GM12874 (cell line): ENCODE measurements at regions not wholly inside any gene's neighbourhood (a gene's known extent, or its start where the extent isn't known, plus 50 kb on each side); places are given as distances from the start of the nearest gene placed in this dataset.

Source experiments
- TF ChIP-seq, protein P1 (sequence below): IDR thresholded peaks from 2 replicates; pipeline ENCODE4 v1.5.1; 2011; ENCODE audit warnings: low read depth, mild to moderate bottlenecking, control low read depth, low read length, moderate library complexity; ENCODE audit not compliant: insufficient read depth

DNA sequence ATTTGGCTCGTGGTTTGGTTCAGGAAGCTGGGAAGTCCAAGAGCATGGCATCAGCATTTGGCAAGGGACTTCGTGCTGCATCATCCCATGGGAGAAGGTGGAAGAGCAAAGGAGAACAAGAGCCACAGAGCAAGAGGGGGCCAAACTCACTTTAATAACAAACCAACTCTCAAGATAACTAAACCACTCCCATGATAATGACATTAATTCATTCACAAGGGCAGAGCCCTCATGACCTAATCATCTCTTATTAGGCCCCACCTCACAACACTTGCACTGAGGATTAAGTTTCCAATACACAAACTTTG lies 113.4 kb upstream of the ATXN3L start:
- TF ChIP-seq, protein P1, sequence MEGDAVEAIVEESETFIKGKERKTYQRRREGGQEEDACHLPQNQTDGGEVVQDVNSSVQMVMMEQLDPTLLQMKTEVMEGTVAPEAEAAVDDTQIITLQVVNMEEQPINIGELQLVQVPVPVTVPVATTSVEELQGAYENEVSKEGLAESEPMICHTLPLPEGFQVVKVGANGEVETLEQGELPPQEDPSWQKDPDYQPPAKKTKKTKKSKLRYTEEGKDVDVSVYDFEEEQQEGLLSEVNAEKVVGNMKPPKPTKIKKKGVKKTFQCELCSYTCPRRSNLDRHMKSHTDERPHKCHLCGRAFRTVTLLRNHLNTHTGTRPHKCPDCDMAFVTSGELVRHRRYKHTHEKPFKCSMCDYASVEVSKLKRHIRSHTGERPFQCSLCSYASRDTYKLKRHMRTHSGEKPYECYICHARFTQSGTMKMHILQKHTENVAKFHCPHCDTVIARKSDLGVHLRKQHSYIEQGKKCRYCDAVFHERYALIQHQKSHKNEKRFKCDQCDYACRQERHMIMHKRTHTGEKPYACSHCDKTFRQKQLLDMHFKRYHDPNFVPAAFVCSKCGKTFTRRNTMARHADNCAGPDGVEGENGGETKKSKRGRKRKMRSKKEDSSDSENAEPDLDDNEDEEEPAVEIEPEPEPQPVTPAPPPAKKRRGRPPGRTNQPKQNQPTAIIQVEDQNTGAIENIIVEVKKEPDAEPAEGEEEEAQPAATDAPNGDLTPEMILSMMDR = no peak

DNA sequence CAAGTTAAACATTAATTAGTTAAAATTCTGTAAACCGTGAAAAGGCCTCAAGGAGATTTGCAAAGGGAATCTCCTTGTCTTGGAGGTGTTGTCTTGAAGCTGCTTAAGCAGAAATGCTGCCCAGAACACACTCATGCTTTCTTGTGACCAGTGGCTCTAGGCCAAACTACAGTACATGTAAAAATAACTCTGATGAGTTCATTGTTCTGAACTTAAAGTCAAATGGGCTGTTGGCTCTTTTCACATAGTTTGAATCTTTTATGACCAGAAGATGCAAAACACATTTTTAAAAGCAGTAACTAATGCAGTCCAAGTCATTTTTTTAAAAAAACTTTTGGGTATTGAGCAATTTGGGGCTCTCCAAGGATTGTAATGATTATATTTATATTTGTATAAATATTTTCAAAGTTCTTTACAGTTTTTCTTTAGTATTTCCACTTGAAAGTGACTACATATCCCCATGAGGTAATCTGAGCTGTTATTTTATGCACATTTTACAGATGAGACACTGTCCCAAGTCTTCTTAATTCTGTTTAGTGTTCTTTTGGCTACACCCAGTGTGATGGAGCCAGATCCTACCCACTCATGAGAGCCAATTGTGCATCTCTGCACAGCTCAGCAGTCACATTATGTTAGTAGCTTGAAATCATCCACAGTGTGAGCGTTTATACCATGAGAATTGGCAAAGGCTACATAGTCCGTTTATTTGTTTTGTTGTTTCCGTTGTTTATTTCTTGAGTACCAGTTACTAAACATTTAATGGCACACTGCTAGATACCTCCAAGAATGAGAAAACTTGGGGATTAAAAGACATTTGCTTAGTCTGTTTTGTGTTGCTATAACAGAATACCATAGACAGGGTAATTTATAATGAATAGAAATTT lies 112.8 kb upstream of the ATXN3L start:
- TF ChIP-seq, protein P1 = no peak

DNA sequence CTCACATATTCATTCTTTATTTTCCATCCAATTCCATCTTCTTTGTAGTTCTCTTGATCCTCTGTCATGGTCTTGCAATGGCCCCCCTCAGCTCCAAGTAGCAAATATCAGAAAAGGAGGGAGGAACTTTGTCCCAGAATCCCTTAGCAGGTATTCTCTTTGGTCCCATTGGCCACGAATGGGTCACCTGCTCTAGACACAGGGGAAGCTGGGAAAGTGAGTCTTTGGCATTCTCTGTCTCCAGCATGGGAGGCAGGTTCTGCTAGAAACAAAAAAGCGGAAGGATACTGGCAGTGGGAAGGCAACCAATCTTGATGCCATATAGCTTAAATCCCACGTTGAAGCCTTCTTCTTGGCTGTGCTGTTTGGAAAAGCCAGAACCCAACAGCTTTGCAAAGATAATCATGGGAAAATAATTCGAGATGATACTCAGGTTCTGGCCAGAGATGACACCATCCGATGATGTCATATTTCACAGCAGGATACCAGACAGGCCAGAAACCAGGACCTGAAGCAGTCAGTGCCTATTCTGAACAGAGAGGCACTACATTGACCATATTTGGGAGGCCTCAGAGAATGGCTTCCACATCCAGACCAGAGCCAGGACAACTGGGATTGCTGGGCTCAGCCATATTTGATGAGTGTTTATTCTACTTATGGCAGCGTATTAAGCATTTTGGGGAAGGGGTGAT lies 110.4 kb upstream of the ATXN3L start:
- TF ChIP-seq, protein P1 = no peak

DNA sequence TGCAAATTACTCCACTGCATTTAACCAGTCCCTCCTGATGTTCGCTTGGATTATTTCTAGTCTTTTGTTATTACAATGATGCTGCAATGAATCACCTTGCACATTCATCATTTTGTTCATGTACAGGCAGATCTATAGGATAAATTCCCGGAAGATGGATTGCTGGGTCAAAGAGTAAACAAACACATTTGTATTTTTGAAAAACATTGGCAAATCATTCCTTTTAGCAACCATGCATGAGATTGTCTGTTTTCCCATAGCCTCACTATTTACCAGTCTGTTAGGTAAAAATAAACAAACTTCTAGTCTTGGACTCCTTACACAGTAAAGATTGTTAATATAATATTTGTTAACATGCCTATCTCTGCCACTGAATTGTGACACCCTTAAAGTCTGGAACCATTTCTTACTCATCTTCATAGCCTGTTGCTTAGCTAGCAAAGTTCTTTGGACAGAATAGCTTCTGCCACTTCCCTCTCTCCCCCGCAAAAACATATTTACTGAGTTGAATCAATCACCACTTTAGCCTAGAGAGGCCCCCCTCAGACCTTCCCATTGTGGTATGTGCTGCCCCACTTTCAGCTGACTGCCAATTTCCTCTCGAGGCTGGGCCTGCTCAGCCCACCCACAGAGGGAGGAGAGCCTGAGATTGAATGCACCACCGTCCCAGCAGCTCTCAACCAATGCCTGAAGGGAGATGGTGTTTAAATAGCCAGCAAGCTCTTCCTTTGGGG lies 108.4 kb upstream of the ATXN3L start:
- TF ChIP-seq, protein P1 = no peak

DNA sequence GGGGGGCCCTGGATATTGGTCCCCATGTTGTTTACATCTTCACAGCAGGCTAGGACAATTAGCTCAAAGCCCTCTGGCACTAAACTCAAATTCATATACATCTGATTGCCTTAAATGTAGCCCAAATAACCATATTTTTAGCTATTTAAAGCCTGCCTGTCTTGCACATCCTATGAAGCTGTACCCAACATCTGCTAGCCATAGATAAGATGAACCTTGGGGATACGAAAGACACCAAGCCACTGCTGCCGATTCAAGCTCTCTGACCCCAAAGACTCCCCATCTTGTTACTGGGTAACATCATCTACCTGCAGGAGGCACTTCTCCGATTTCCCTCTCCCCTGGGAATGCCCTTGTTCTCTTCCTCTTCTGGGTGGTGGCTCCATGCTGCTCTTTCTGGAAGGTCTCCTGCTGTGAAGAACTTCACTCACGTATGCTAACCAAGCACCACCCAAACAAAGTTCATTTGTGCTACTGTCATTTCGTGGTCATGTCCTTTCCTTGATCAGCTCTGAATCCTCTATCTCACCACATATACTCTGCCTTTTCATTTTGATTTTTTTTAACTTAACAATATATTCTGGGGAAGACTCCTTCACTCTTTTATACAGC lies 107.7 kb upstream of the ATXN3L start:
- TF ChIP-seq, protein P1 = no peak

DNA sequence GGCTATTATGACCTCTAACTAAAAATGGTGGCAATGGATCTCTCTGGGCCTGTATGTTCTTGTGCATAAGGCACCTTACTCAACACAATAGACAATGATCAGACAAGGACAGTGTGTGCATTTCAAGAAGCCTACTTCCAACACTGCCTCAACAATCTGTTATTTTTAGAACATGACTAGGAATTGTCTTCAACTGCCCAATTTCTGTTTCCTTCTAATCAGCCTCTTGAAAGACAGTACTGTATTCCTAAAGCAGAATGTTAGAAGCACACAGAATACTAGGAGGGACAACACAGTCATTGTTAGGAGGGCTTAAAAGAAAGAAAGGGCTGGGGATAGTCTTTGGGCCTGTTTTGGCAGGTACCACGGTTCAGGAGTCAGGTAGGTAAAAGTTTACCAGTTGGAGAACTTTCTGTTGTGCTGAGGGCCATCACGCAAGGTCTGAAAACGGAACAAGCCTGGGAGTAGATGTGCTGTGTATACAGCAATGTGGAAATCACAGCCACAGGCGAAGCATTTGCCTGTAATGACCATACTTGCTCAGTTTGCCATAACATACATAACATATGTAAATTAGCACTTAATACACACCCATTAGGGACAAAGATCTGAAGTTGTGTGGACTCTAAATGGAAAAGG lies 100.8 kb upstream of the ATXN3L start:
- TF ChIP-seq, protein P1 = no peak

DNA sequence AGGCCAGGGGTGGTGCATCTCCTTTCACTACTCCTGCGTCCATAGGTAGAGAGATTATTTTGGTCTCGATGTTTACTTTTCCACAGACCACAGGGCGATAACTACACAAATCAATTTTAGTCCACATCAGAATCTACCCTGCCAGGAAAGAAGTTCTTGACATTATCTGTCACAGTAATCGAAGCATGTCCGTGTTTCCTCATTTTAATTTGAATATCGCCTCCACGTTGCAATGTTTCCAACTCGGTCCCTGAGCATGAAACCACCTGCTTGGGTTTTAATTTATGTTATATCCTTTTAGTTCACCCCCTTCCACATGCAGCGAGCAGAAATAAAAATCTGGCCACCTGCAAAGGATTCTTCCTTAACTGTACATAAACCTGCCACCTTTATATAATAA lies 100.1 kb upstream of the ATXN3L start:
- TF ChIP-seq, protein P1 = no peak
